Activated gamma-delta T cell (primary cell): ENCODE measurements at regions not wholly inside any gene's neighbourhood (a gene's known extent, or its start where the extent isn't known, plus 50 kb on each side); places are given as distances from the start of the nearest gene placed in this dataset.
"Not testable (repeated sequence)": the region's sequence is repeated elsewhere in the genome, so short reads cannot be mapped to it uniquely, and the experiment has no call there.

Experiments
- DNase-seq: peaks from one replicate; lab custom pipeline; 2025; lab: John Stamatoyannopoulos, UW

GRCh38 chr9:12271421-12271891 lies 421.7 kb upstream of the TYRP1 start:
- DNase-seq: no peak

GRCh38 chr9:12272471-12273120 lies 420.6 kb upstream of the TYRP1 start:
- DNase-seq: no peak

- no peak for DNase-seq
Measured at GRCh38 chr9:12274577-12274976, 418.6 kb upstream of the TYRP1 start.

GRCh38 chr9:12276505-12276904 lies 416.7 kb upstream of the TYRP1 start:
- no peak for DNase-seq

GRCh38 chr9:12289711-12290110 lies 403.5 kb upstream of the TYRP1 start:
- no peak for DNase-seq

GRCh38 chr9:12290166-12290869 lies 402.9 kb upstream of the TYRP1 start:
- DNase-seq: no peak

GRCh38 chr9:12305211-12305610 lies 388.0 kb upstream of the TYRP1 start:
- no peak for DNase-seq

- no peak for DNase-seq
Measured at GRCh38 chr9:12314589-12314988, 378.6 kb upstream of the TYRP1 start.

- no peak for DNase-seq
Measured at GRCh38 chr9:12318732-12319685, 374.2 kb upstream of the TYRP1 start.

- DNase-seq: no peak
Measured at GRCh38 chr9:12329623-12329985, 363.6 kb upstream of the TYRP1 start.

GRCh38 chr9:12333966-12334365 lies 359.2 kb upstream of the TYRP1 start:
- DNase-seq: not testable (repeated sequence)

GRCh38 chr9:12350775-12351174 lies 342.4 kb upstream of the TYRP1 start:
- no peak for DNase-seq

- no peak for DNase-seq
Measured at GRCh38 chr9:12351293-12352044, 341.7 kb upstream of the TYRP1 start.

GRCh38 chr9:12352045-12352315 lies 341.2 kb upstream of the TYRP1 start:
- DNase-seq: no peak

- no peak for DNase-seq
Measured at GRCh38 chr9:12363439-12363838, 329.7 kb upstream of the TYRP1 start.

GRCh38 chr9:12368569-12368968 lies 324.6 kb upstream of the TYRP1 start:
- DNase-seq: no peak

- DNase-seq: no peak
Measured at GRCh38 chr9:12391839-12392509, 301.2 kb upstream of the TYRP1 start.

GRCh38 chr9:12394105-12394504 lies 299.1 kb upstream of the TYRP1 start:
- no peak for DNase-seq

- no peak for DNase-seq
Measured at GRCh38 chr9:12403721-12404120, 289.5 kb upstream of the TYRP1 start.

- DNase-seq: no peak
Measured at GRCh38 chr9:12413986-12414385, 279.2 kb upstream of the TYRP1 start.

GRCh38 chr9:12414514-12414913 lies 278.7 kb upstream of the TYRP1 start:
- DNase-seq: no peak

- DNase-seq: no peak
Measured at GRCh38 chr9:12415361-12415760, 277.8 kb upstream of the TYRP1 start.
